Loucy (cell line): ENCODE measurements at regions not wholly inside any gene's neighbourhood (a gene's known extent, or its start where the extent isn't known, plus 50 kb on each side); places are given as distances from the start of the nearest gene placed in this dataset.

ENCODE experiments used
- H2AFZ ChIP-seq: fragments of 200-600 bp; sonication (generic); 2 replicates; pipeline ENCODE4 v1.6.0; 2016; ENCODE audit warnings: antibody characterized with exemption, mild to moderate bottlenecking, low read length, moderate library complexity
- H3F3A ChIP-seq: fragments of 200-600 bp; 2 replicates; pipeline ENCODE4 v1.6.0; 2016; ENCODE audit warnings: antibody characterized with exemption, low read depth, mild to moderate bottlenecking
- H3K27me3 ChIP-seq: fragments of 200-600 bp; sonication (generic); 2 replicates; pipeline ENCODE4 v1.6.1; 2014; ENCODE audit warnings: low read length, mild to moderate bottlenecking; ENCODE audit not compliant: insufficient read depth, poor library complexity, severe bottlenecking
- H3K36me3 ChIP-seq: fragments of 200-600 bp; sonication (generic); 2 replicates; pipeline ENCODE4 v1.6.1; 2016; ENCODE audit warnings: low read length; ENCODE audit not compliant: insufficient read depth
- H3K4me1 ChIP-seq: fragments of 200-600 bp; sonication (generic); 2 replicates; pipeline ENCODE4 v1.5.1; 2014; ENCODE audit warnings: low read length, mild to moderate bottlenecking; ENCODE audit not compliant: insufficient read depth, poor library complexity, severe bottlenecking
- H3K4me2 ChIP-seq: fragments of 200-600 bp; sonication (generic); 2 replicates; pipeline ENCODE4 v1.6.0; 2014; ENCODE audit warnings: antibody characterized with exemption, low read length, low read depth, mild to moderate bottlenecking; ENCODE audit not compliant: poor library complexity, severe bottlenecking
- H3K4me3 ChIP-seq: fragments of 200-600 bp; sonication (generic); 2 replicates; pipeline ENCODE4 v1.5.1; 2014; ENCODE audit warnings: low read length, mild to moderate bottlenecking, mixed read lengths; ENCODE audit not compliant: poor library complexity, severe bottlenecking
- H3K79me2 ChIP-seq: fragments of 200-600 bp; sonication (generic); 2 replicates; pipeline ENCODE4 v1.6.1; 2014; ENCODE audit warnings: low read length; ENCODE audit not compliant: insufficient read depth
- H3K9ac ChIP-seq: fragments of 200-600 bp; sonication (generic); 2 replicates; pipeline ENCODE4 v1.6.0; 2014; ENCODE audit warnings: mild to moderate bottlenecking, low read depth, low read length, moderate library complexity; ENCODE audit not compliant: poor library complexity, severe bottlenecking
- H3K9me2 ChIP-seq: fragments of 200-600 bp; sonication (generic); replicated peaks from 2 replicates; pipeline ENCODE4 v1.6.1; 2016; ENCODE audit warnings: low read depth, low read length, mixed read lengths
- H3K9me3 ChIP-seq: fragments of 200-600 bp; sonication (generic); 2 replicates; pipeline ENCODE4 v1.6.1; 2014; ENCODE audit warnings: mild to moderate bottlenecking, antibody characterized with exemption, low read length, low read depth; ENCODE audit not compliant: insufficient read depth
- H4K20me1 ChIP-seq: fragments of 200-600 bp; sonication (generic); 2 replicates; pipeline ENCODE4 v1.6.0; 2014; ENCODE audit warnings: antibody characterized with exemption, low read length, mild to moderate bottlenecking; ENCODE audit not compliant: insufficient read depth, poor library complexity, severe bottlenecking
- EZH2phosphoT487 ChIP-seq: fragments of 200-600 bp; IDR thresholded peaks from 2 replicates; pipeline ENCODE4 v1.6.1; 2018; ENCODE audit warnings: antibody characterized with exemption, mild to moderate bottlenecking, moderate library complexity, borderline replicate concordance
- TF ChIP-seq, protein P1 (sequence below): fragments of 200-600 bp; sonication (generic); conservative IDR thresholded peaks from 2 replicates; pipeline ENCODE4 v1.5.1; 2014; ENCODE audit warnings: mild to moderate bottlenecking, antibody characterized with exemption, low read length

DNA sequence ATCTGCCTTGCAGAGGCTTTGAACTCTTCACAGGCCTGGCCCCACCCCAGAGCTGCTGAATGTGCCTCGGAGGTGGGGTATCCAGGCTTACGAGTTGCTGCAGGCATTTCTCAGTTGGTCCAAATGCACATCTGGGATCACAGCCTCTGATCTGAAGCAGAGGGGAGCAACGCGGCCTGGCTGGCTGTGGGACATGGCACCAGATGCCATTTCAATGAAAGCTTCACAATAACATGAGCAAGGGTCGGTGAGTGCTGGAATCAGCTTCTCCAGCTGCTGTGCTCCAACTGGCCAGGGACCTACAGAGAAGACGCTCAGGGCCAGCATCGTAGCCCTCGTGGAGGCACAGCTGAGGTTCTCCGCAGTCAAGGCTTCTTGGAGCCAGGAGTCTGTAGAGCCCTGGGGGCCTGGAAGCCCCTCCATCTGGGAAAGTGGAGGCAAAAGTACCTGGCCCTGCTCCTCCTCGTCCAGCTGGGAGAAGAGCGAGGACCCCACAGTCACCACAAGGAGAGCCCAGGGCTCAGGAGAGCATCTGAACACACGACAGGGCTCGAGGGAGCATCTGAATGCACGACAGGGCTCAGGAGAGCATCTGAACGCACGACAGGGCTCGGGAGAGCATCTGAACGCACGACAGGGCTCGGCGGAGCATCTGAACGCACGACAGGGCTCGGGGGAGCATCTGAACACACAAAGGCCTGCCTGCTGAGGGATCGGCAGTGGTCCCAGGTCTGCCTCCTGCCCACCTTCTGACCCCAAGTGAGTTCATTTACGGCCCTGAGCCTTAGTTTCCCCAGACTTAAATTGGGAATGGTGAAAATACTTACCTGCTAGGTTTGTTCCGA, 165.2 kb downstream of the DLL1 start:
- no peak for TF ChIP-seq EZH2phosphoT487
- TF ChIP-seq, protein P1, sequence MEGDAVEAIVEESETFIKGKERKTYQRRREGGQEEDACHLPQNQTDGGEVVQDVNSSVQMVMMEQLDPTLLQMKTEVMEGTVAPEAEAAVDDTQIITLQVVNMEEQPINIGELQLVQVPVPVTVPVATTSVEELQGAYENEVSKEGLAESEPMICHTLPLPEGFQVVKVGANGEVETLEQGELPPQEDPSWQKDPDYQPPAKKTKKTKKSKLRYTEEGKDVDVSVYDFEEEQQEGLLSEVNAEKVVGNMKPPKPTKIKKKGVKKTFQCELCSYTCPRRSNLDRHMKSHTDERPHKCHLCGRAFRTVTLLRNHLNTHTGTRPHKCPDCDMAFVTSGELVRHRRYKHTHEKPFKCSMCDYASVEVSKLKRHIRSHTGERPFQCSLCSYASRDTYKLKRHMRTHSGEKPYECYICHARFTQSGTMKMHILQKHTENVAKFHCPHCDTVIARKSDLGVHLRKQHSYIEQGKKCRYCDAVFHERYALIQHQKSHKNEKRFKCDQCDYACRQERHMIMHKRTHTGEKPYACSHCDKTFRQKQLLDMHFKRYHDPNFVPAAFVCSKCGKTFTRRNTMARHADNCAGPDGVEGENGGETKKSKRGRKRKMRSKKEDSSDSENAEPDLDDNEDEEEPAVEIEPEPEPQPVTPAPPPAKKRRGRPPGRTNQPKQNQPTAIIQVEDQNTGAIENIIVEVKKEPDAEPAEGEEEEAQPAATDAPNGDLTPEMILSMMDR, result no peak
- Histone ChIP-seq H3K36me3 (no peaks in the 10 kb centered on the region), H4K20me1 (no peaks in the 10 kb centered on the region), H3K9me3 (peaks cover 43% of the 10 kb centered on the region), H3K79me2 (no peaks in the 10 kb centered on the region), H3K9ac (no peak overlapping the region), H3K4me3 (no peak overlapping the region), H3K4me2 (no peak overlapping the region), H3K27me3 (no peaks in the 10 kb centered on the region), H3F3A (no peaks in the 10 kb centered on the region), H3K4me1 (no peaks in the 10 kb centered on the region), H3K9me2 (no peaks in the 10 kb centered on the region), H2AFZ (no peak overlapping the region)

DNA sequence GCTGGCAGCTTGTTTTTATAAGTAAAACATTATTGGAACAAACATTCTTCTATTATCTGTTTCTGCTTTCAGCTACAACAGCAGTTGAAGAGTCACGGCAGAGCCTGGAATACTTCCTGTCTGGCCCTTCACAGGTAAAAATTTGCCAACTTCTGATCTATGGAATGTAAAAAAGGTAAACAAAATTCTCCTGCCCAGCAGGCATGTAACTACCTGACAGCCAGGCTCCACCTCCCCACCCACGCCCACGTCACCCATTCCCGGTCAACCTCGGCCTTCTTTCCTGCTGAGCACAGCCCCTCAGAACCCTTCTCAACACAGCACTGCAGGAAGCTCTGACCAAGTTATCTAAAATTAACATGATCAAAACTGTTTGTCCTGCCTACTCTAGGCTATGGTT, 166.0 kb downstream of the DLL1 start:
- Histone ChIP-seq H3K4me3 (no peak overlapping the region), H3K27me3 (no peaks in the 10 kb centered on the region), H3K9me2 (no peaks in the 10 kb centered on the region), H3K79me2 (no peaks in the 10 kb centered on the region), H3K36me3 (no peaks in the 10 kb centered on the region), H3K4me1 (no peaks in the 10 kb centered on the region), H3F3A (no peaks in the 10 kb centered on the region), H3K9ac (no peak overlapping the region), H2AFZ (no peak overlapping the region), H4K20me1 (no peaks in the 10 kb centered on the region), H3K9me3 (peaks cover 43% of the 10 kb centered on the region), H3K4me2 (no peak overlapping the region)
- no peak for TF ChIP-seq EZH2phosphoT487
- TF ChIP-seq, protein P1, result no peak

DNA sequence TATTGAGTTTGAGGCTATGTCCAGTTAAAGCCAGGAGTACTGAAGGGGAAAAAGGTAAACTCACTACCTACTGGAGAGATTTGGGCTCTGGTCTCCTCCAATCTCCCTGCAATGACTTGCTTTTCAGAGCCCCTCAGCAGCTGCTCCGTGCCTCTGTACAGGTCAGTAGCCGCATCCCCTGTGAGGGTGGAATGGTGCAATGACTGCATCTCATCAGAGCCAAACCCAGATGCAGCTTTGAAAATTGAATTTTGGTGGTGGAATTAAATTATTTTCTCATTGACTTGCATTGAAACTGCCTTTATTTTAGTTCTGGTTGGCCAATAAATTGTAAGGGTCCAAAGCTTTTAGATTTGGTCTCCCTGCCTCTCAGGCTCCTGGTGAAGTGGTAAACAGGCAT, 166.7 kb downstream of the DLL1 start:
- no peaks in the 10 kb centered on the region for H3K9me2 ChIP-seq
- H4K20me1 ChIP-seq, result no peaks in the 10 kb centered on the region
- H3K9me3 ChIP-seq, result peaks cover 42% of the 10 kb centered on the region
- no peaks in the 10 kb centered on the region for H3K27me3 ChIP-seq
- no peak overlapping the region for H3K4me3 ChIP-seq
- H3K4me1 ChIP-seq, result no peaks in the 10 kb centered on the region
- H3K36me3 ChIP-seq, result no peaks in the 10 kb centered on the region
- H3K4me2 ChIP-seq, result no peak overlapping the region
- H3K9ac ChIP-seq, result no peak overlapping the region
- H3K79me2 ChIP-seq, result no peaks in the 10 kb centered on the region
- no peaks in the 10 kb centered on the region for H3F3A ChIP-seq
- no peak for TF ChIP-seq EZH2phosphoT487
- TF ChIP-seq, protein P1, result no peak
- H2AFZ ChIP-seq, result no peak overlapping the region
